Left ventricle myocardium superior (tissue), 1 donor: ENCODE measurements at regions not wholly inside any gene's neighbourhood (a gene's known extent, or its start where the extent isn't known, plus 50 kb on each side); places are given as distances from the start of the nearest gene placed in this dataset.

Experiments used
- ATAC-seq: fragments of 200-7000 bp; cut with Tn5 transposase; one replicate; pipeline ENCODE4 v1.9.1; 2020; ENCODE audit warnings: mild to moderate bottlenecking, moderate library complexity
- DNase-seq: peaks from one replicate; pipeline ENCODE4 v3.0.0-alpha.2; 2020
- intact Hi-C: fragments of 100-400 bp; cut with micrococcal nuclease; formaldehyde crosslinking; loops from one replicate; pipeline ENCODE4 v1.11.0; 2022
- donor health status: DM: no; HTN: yes; CAD: no; lungs with severe emphysema.

- no peak for ATAC-seq
- intact Hi-C loops, result no loop called here
- no peak for DNase-seq
Measured at GRCh38 chr16:48487287-48487686, 102.1 kb upstream of the SIAH1 start.

GRCh38 chr16:48481772-48482171 lies 96.6 kb upstream of the SIAH1 start:
- intact Hi-C loops, result no loop called here
- DNase-seq (no peak), ATAC-seq (no peak)

GRCh38 chr16:48481211-48481610 lies 96.0 kb upstream of the SIAH1 start:
- ATAC-seq (no peak), DNase-seq (no peak)
- intact Hi-C loops, result no loop called here

- intact Hi-C loops, result no loop called here
- ATAC-seq, result no peak
- DNase-seq, result no peak
Measured at GRCh38 chr16:48479955-48480354, 94.7 kb upstream of the SIAH1 start.

GRCh38 chr16:48479329-48479728 lies 94.1 kb upstream of the SIAH1 start:
- intact Hi-C loops, result no loop called here

GRCh38 chr16:48478393-48478792 lies 93.2 kb upstream of the SIAH1 start:
- intact Hi-C loops, result no loop called here
- no peak for DNase-seq
- ATAC-seq, result no peak

More at GRCh38 chr16:48479329-48479728, 94.1 kb upstream of the SIAH1 start:
- no peak for ATAC-seq
- no peak for DNase-seq

GRCh38 chr16:48471435-48471834 lies 86.2 kb upstream of the SIAH1 start:
- ATAC-seq (no peak), DNase-seq (no peak)
- intact Hi-C loops, result no loop called here

- intact Hi-C loops, result no loop called here
- no peak for ATAC-seq
Measured at GRCh38 chr16:48462106-48462740, 77.0 kb upstream of the SIAH1 start.

GRCh38 chr16:48459167-48459566 lies 74.0 kb upstream of the SIAH1 start:
- intact Hi-C loops, result no loop called here

More at GRCh38 chr16:48462106-48462740, 77.0 kb upstream of the SIAH1 start:
- no peak for DNase-seq

GRCh38 chr16:48454051-48454450 lies 68.8 kb upstream of the SIAH1 start:
- intact Hi-C loops, result no loop called here
- ATAC-seq (no peak), DNase-seq (no peak)

More at GRCh38 chr16:48459167-48459566, 74.0 kb upstream of the SIAH1 start:
- ATAC-seq, result no peak
- DNase-seq, result no peak

- DNase-seq, result peak; percentile 48
- intact Hi-C loops, result no loop called here
- peak; percentile 99 for ATAC-seq
Measured at GRCh38 chr16:48452991-48453760, 68.0 kb upstream of the SIAH1 start.

- DNase-seq (no peak), ATAC-seq (no peak)
- intact Hi-C loops, result no loop called here
Measured at GRCh38 chr16:48451323-48451722, 66.1 kb upstream of the SIAH1 start.

GRCh38 chr16:48450367-48450766 lies 65.2 kb upstream of the SIAH1 start:
- DNase-seq (no peak), ATAC-seq (no peak)
- intact Hi-C loops, result no loop called here

- DNase-seq (no peak), ATAC-seq (no peak)
- intact Hi-C loops, result no loop called here
Measured at GRCh38 chr16:48448841-48449481, 63.7 kb upstream of the SIAH1 start.

- intact Hi-C loops, result no loop called here
- DNase-seq, result no peak
- no peak for ATAC-seq
Measured at GRCh38 chr16:48447940-48448536, 62.8 kb upstream of the SIAH1 start.

- intact Hi-C loops, result no loop called here
- ATAC-seq (no peak), DNase-seq (no peak)
Measured at GRCh38 chr16:48447428-48447827, 62.2 kb upstream of the SIAH1 start.

- intact Hi-C loops, result no loop called here
- DNase-seq, result no peak
- ATAC-seq, result no peak
Measured at GRCh38 chr16:48446534-48446920, 61.3 kb upstream of the SIAH1 start.

GRCh38 chr16:48445782-48446533 lies 60.7 kb upstream of the SIAH1 start:
- ATAC-seq (no peak), DNase-seq (no peak)
- intact Hi-C loops, result no loop called here

- peak; percentile 46 for DNase-seq
- intact Hi-C loops, result no loop called here
- peak; percentile 83 for ATAC-seq
Measured at GRCh38 chr16:48444574-48444973, 59.4 kb upstream of the SIAH1 start.
